RCC 7860 (cell line): ENCODE measurements at regions not wholly inside any gene's neighbourhood (a gene's known extent, or its start where the extent isn't known, plus 50 kb on each side); places are given as distances from the start of the nearest gene placed in this dataset.
"Not testable (repeated sequence)": the region's sequence is repeated elsewhere in the genome, so short reads cannot be mapped to it uniquely, and the experiment has no call there.

Experiments used
- DNase-seq: peaks from one replicate; pipeline ENCODE4 v3.0.0-alpha.2; 2015; ENCODE audit warnings: low spot score
- FAIRE-seq: peaks from 2 replicates; lab custom pipeline; 2012; peaks lifted over from hg19 to GRCh38; lab: Jason Lieb, UNC

DNA sequence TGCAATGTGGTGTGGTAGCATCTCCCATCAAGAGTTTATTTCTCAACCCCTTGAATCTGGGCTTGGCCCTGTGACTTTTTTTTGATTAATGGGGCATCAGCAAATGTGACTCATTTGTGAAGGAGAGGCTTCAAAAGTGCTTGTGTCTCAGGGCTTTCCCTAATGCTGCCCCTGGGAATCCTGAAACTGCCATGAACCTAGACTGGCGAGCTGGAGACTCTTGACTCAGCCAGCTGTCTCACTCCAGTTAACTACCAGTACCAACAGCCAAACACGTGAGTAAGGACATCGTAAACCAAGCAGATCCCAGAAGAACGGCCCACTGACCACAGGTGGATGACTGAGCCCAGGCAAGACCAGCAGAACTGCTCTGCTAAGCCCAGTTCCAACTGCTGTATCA is 72.8 kb upstream of the ADTRP start:
- FAIRE-seq (peak; percentile 97), DNase-seq (peak; percentile 98)

DNA sequence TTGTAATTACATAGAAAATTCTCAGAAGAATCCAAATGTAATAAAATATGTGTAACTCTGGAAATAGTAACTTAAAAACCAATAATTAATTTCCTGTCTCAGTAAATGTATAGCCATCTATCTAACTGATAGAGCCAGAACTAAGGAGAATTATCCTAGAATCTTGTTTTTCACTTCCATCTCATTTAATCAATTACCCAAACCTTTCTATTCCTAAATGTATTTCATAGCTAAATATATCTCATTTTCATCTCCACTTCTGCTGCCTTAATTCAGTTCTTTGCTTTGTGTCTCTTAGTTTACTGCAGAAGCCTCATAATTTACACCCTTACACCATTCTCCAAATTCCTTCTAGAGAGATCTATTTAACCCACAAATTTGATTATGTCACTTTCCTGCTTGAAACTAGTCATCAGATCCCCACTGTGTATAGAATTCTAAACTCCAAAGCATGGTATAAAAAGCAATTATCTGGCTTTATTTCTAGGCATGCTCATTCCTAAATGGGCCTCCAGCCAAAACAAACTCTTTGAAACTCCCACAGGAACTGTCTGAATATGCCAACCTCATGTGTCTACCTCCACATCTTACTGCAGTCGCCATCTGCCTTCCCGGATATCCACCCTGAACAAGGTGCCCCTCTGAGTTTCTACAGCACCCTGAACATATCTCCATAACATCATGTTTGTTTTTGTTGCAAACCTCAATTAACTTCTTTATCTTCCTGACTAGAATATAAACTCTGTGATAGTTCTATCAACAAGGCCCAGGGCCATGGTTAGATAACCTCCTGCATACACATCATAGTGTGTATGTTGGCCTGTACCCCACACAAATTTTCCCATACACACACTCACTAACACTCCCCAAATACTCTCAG is 70.5 kb upstream of the ADTRP start:
- FAIRE-seq (peak; percentile 65), DNase-seq (peak; percentile 69)

DNA sequence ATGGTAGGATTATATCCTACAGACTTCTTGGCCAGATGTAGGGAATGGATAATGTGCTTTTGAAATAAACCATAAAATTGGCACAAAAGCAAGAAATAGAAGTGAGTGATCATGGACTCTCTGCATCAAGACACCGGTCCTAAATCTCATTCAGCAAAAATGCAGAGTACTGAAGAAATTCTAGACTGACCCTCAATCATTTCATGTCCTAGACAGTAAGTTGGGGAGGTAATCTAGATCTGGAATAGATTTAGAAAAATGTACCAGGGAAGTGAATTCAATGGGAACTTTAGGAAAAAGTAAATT is 69.7 kb upstream of the ADTRP start:
- FAIRE-seq (no peak), DNase-seq (no peak)

DNA sequence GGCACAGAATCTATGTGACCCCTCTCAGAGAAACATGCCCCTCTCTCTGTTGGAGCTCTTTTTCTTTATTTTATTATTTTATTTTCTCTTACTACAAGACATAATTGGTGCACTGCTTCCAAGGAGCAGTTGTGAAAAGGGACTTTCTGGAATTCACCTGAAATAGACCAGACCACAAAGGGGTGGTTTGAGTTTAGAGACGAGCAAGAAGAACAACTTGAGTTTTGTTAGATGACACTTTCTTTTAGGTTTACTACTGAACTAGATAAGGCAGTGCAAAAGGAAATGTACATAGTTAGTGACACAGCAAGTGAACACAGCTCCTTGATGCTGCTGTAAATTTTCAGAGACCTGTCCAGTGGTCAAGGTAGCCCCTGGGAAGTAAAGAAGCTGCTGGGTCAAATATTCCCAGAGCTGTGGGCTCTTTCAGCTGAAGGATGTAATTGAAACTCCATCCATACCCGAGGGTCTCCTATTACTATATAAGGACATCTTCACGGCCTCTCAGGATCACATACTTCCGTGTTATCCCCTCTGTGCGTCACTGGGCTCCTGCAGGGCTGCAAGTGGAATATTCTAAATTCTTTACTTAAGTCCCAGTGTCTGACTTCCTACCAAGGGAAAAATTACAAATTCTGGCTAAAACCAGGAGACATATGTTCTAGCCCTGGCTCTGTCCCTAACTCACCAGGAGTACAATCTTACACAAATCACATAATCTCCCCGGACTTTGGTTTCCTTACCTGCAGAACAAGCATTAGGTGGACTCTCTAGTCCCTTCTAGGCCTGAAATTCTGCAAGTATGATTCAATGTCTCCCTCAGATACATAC is 69.1 kb upstream of the ADTRP start:
- DNase-seq (no peak), FAIRE-seq (no peak)

DNA sequence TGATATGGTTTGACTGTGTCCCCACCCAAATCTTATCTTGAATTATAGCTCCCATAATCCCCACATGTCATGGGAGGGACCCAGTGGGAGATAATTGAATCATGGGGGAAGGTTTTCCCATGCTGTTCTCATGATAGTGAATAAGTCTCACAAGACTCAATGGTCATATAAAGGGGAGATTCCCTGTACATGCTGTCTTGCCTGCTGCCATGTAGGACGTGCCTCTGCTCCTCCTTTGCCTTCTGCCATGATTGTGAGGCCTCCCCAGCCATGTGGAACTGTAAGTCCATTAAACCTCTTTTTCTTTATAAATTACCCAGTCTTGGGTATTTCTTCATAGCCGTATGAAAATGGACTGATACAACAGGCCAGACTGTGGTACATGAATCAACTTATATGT is 68.5 kb upstream of the ADTRP start:
- DNase-seq, FAIRE-seq: not testable (repeated sequence)

DNA sequence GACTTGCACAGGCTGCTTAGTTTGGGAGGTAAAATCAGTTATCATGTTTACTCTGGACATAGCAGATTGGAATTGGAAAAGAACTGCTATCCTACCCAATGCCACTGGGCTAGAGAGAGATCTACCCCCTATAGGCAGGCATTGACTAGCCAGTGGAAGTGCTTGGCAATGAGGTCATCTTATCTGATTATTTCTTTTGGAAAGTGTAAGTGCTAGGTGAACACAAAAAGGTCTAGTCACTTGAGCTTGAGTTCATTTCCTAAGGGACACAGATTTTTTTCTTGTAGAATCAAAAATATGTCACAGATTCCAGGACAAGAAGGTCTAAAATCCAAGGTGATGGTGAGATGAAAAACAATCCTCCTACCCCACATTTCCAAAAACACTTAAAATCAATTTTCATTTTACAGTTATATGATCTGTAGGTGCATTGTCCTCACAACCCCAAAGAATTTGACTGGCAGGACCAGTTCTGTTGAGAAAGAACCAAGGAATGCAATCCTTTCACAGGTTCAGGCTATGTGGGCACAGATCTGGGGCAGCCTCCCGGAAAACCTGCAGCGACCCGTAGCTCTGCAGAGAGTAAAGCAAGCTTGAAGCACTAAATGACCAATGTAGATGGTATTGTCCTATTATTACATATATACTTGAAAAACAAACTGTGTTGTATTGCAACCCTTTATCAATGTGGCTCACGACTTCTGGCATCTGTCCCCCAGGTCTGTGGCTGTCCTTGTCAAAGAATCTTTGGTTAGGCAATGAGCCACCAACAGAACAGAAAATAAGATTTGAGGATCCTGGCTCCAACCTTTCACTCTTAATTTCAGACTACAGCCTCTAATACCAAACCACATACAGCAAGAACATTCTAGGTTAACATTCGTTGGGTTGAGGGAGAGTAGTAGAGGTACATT is 67.3 kb upstream of the ADTRP start:
- DNase-seq = no peak
- no peak for FAIRE-seq

DNA sequence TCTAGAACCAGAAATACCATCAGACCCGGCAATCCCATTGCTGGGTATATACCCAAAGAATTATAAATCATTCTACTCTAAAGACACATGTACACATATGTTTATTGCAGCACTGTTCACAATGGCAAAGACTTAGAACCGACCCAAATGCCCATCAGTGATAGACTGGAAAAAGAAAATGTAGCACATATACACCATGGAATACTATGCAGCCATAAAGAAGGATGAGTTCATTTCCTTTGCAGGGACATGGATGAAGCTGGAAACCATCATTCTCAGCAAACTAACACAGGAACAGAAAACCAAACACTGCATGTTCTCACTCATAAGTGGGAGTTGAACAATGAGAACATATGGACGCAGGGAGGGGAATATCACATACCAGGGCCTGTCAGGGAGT is 64.2 kb upstream of the ADTRP start:
- DNase-seq, FAIRE-seq: not testable (repeated sequence)

DNA sequence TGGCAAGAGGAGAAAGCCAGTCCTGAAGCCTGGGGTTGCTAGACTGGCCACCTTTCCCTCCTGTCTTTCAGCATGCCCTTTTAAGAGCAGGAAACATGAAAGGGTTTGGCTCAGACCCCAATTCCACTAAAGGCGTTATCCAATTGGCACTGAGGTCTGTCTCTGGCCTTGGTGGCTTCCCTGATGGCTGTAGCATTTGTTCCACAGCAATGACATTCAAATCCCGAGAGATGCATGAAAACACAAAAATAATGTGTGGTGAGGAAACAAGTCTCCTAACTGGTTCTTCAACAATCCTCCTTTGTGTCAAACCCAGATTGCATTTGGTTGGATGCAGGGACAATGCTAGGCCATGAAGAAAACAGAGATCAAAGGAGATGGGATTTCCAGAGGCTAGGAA is 56.5 kb upstream of the ADTRP start:
- FAIRE-seq (no peak), DNase-seq (no peak)

DNA sequence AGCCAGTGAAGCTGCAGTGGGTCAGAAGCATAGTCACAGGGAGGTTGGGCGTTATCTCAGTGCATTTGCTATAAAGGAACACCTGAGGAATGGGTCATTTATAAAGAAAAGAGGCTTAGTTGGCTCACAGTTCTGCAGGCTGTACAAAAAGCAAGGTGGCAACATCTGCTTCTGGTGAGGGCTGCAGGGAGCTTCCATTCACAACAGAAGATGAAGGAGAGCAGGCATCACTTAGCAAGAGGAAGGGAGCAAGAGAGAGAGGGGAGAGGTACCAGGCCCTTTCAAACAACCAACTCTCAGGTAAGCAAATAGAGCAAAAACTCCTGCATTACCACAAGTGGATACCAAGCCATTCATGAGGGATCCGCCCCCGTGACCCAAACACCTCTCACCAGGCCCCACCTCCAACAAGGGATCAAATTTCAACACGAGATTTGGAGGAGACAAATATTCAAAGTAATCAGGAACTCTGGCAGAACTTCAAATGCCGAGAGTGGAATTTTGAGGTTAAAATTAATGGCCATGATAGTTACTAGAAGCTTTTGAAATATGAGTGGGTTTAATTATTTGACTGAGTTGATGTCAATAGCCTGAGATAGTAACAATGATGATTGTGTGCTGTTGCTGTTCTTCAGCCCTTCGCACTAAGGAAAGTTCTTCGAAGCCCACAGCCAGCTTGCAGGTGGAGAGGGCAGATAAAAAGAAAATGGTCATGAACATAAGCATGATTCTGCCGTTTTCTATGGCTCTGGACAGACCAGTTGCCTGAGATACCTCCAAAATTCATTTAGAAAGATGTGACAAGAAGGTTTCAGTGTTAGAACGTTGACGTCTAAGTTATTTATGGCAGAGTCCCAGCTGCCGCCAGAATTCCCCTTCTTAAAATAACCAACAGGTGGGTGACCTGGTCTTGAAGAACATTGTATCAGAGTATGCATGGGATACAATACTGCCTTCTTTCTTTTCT is 55.3 kb upstream of the ADTRP start:
- no peak for DNase-seq
- no peak for FAIRE-seq

DNA sequence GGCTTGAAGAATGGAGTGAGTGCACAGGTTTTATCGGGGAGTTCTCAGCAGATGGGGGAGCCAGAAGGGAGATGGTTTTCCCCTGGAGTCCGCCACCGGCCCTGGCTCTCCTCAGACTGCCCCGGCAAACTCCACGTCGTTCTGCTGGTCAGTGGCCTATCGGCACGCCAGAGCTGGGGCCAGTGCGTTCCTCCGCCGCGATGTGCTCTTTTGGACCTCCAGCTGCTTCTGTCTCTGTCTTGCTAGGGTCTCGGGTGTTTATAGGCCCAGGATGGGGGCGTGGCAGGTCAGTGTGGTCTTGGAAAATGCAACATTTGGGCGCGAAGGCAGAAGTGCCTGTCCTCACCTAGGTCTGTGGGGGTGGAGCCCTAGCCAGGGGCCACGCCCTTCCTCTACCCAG is 53.0 kb upstream of the ADTRP start:
- DNase-seq = no peak
- FAIRE-seq = no peak

DNA sequence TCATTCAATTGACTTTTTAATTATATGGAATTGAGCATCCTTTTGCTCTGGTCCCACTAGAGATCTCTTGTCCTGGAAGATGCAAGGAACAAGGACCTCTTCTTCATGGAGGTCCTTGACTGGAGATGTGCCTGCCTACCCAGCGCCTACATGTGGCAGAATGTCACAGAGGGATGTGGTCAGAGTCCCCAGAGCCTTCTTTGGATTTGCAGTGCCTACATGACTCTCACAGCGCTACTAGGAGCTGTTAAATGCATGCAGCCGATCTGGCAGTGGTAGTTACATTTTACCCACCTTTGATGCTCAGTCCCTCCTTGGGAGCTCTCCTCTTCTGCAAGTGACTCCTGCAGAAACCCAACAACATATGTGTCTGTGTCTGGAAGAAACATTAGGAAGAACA is 51.9 kb upstream of the ADTRP start:
- no peak for DNase-seq
- FAIRE-seq = no peak

DNA sequence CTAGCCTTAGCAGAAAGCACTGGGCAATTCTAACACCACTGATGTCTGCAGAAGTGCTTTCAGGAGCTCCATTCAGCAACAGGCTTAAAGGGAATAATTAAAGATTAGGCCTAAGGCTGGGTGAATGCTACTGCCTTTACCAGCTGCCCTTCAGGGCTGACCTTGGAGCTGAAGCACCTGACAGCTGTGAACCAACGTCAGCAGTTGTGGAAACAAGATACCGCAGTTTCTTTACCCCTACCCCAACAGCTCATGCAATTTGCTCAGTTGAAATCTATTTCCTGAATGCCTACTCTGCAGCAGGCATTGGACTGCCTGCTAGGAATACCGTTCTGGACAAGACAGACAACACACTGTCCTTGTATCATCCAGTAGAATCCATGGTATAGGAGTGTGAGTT is 51.5 kb upstream of the ADTRP start:
- no peak for FAIRE-seq
- DNase-seq = no peak

DNA sequence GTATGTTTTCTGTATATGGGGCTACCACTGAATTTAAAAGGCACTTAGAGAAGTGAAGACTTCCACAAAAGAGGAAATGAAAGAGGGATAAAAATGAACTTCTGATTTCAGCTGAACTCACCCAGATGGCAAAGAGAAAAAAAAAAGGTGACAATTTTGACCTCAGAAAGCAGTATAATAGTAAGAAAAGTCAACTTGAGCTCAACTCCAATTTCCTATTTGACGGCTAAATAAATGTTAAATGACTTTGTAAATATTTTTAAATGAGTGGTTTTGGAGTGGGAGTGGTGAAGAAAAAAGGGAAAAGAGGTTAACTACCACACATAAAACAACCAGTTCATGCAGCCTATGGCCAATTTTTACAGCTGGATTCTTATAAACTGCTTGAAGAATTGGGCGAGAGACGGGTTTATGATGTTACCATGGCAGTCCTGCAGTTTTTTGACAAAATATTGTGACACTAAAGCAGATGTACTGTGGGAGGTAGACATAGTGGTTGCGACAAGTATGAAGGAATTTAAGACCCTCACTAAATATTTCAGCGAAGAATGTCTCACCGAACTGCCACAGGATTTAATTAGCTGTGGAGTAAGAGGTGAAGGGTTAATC is 49.8 kb upstream of the ADTRP start:
- FAIRE-seq = no peak

More for the DNA sequence above, 49.8 kb upstream of the ADTRP start:
- no peak for DNase-seq
